Suprapubic skin (tissue), 4 donors: ENCODE measurements at regions not wholly inside any gene's neighbourhood (a gene's known extent, or its start where the extent isn't known, plus 50 kb on each side); places are given as distances from the start of the nearest gene placed in this dataset.
A peak's percentile ranks its signal among the peaks of the same experiment; 100 is the strongest.

ENCODE experiments used
- DNase-seq, 2 donors: peaks; one replicate each; pipeline ENCODE4 v3.0.0-alpha.2; 2019; ENCODE audit warnings: low spot score in 2 of 2
- H3K27ac ChIP-seq: fragments of 200-600 bp; sonication (generic); one replicate; pipeline ENCODE4 v1.5.1; 2019
- H3K27me3 ChIP-seq: fragments of 200-600 bp; sonication (generic); one replicate; pipeline ENCODE4 v1.5.1; 2019
- H3K36me3 ChIP-seq: fragments of 200-600 bp; sonication (generic); one replicate; pipeline ENCODE4 v1.5.1; 2019
- H3K4me1 ChIP-seq: fragments of 200-600 bp; sonication (generic); one replicate; pipeline ENCODE4 v1.5.1; 2019
- H3K4me3 ChIP-seq: fragments of 200-600 bp; sonication (generic); one replicate; pipeline ENCODE4 v1.5.1; 2019; ENCODE audit warnings: mild to moderate bottlenecking
- H3K9me3 ChIP-seq: fragments of 200-600 bp; sonication (generic); one replicate; pipeline ENCODE4 v1.5.1; 2019
- CTCF ChIP-seq, 2 donors: fragments of 200-600 bp in 1 of 2; fragments of 450-650 bp in 1 of 2; sonication (generic) in 1 of 2; IDR thresholded peaks; one replicate each; pipeline ENCODE4 v1.5.1; 2016 to 2019; ENCODE audit warnings: antibody characterized with exemption in 2 of 2, mild to moderate bottlenecking in 1 of 2, moderate library complexity in 1 of 2
- EP300 ChIP-seq: sonication (generic); formaldehyde crosslinking; IDR thresholded peaks from one replicate; pipeline ENCODE4 v1.6.1; 2017; ENCODE audit warnings: antibody characterized with exemption
- POLR2A ChIP-seq, 2 donors: fragments of 450-650 bp; IDR thresholded peaks; one replicate each; pipeline ENCODE4 v1.6.1; 2017; ENCODE audit warnings: antibody characterized with exemption in 2 of 2, mild to moderate bottlenecking in 2 of 2, moderate library complexity in 2 of 2
- POLR2AphosphoS5 ChIP-seq, 3 donors: sonication (generic); formaldehyde crosslinking; IDR thresholded peaks; one replicate each; pipeline ENCODE4 v1.6.1; 2017; ENCODE audit warnings: antibody characterized with exemption in 3 of 3
- WGBS: methylation state at CpG from one replicate; pipeline ENCODE4 v1.1.5; 2018; 5-methylcytosine and 5-hydroxymethylcytosine counted together

- DNase-seq = no peak
- H3K4me3 ChIP-seq = no peak overlapping the region
- no peaks in the 10 kb centered on the region for H3K4me1 ChIP-seq
- no peak overlapping the region for H3K27ac ChIP-seq
- H3K9me3 ChIP-seq = no peaks in the 10 kb centered on the region
- no peaks in the 10 kb centered on the region for H3K27me3 ChIP-seq
- TF ChIP-seq CTCF (IDR thresholded peaks at IDR 0.05) (no peak), POLR2A (IDR thresholded peaks at IDR 0.05) (no peak), EP300 (no peak), POLR2AphosphoS5 (IDR thresholded peaks at IDR 0.05) (no peak)
- no peaks in the 10 kb centered on the region for H3K36me3 ChIP-seq
- 93% methylated on average over 1 of the region's 1 CpG for WGBS
Measured at GRCh38 chr10:17538941-17539340, 78.2 kb downstream of the HACD1 start.

- no peaks in the 10 kb centered on the region for H3K9me3 ChIP-seq
- no peak for DNase-seq
- no peaks in the 10 kb centered on the region for H3K36me3 ChIP-seq
- H3K27me3 ChIP-seq = no peaks in the 10 kb centered on the region
- H3K27ac ChIP-seq = no peak overlapping the region
- no peak overlapping the region for H3K4me3 ChIP-seq
- TF ChIP-seq EP300 = no peak
- no peak for TF ChIP-seq CTCF (IDR thresholded peaks at IDR 0.05)
- TF ChIP-seq POLR2AphosphoS5 (IDR thresholded peaks at IDR 0.05) = no peak
- no peak for TF ChIP-seq POLR2A (IDR thresholded peaks at IDR 0.05)
- 79% methylated on average over 7 of the region's 7 CpGs for WGBS
- no peaks in the 10 kb centered on the region for H3K4me1 ChIP-seq
Measured at GRCh38 chr10:17537281-17537680, 79.9 kb downstream of the HACD1 start.

GRCh38 chr10:17536221-17536620 is 81.0 kb downstream of the HACD1 start:
- no peaks in the 10 kb centered on the region for H3K27me3 ChIP-seq
- H3K9me3 ChIP-seq = no peaks in the 10 kb centered on the region
- TF ChIP-seq CTCF (IDR thresholded peaks at IDR 0.05) (no peak), POLR2A (IDR thresholded peaks at IDR 0.05) (no peak), POLR2AphosphoS5 (IDR thresholded peaks at IDR 0.05) (no peak), EP300 (no peak)
- no peak for DNase-seq
- WGBS = 75% methylated on average over 3 of the region's 3 CpGs
- no peaks in the 10 kb centered on the region for H3K4me1 ChIP-seq
- H3K27ac ChIP-seq = no peak overlapping the region
- H3K4me3 ChIP-seq = no peak overlapping the region
- no peaks in the 10 kb centered on the region for H3K36me3 ChIP-seq

- Histone ChIP-seq H3K9me3 (no peaks in the 10 kb centered on the region), H3K4me3 (no peak overlapping the region), H3K4me1 (no peaks in the 10 kb centered on the region), H3K36me3 (no peaks in the 10 kb centered on the region), H3K27ac (peak overlapping the region; percentile 54), H3K27me3 (no peaks in the 10 kb centered on the region)
- no peak for TF ChIP-seq CTCF (IDR thresholded peaks at IDR 0.05)
- no peak for TF ChIP-seq POLR2A (IDR thresholded peaks at IDR 0.05)
- no peak for TF ChIP-seq EP300
- DNase-seq = no peak
- WGBS = 58% methylated on average over 4 of the region's 4 CpGs
Measured at GRCh38 chr10:17533731-17534130, 79.3 kb upstream of the ST8SIA6 start.

GRCh38 chr10:17528306-17528862 is 74.0 kb upstream of the ST8SIA6 start:
- Histone ChIP-seq H3K27ac (no peak overlapping the region), H3K9me3 (no peaks in the 10 kb centered on the region), H3K27me3 (no peaks in the 10 kb centered on the region), H3K36me3 (no peaks in the 10 kb centered on the region), H3K4me1 (no peaks in the 10 kb centered on the region), H3K4me3 (no peak overlapping the region)
- 86% methylated on average over 3 of the region's 3 CpGs for WGBS
- TF ChIP-seq POLR2A (IDR thresholded peaks at IDR 0.05) = no peak
- no peak for TF ChIP-seq CTCF (IDR thresholded peaks at IDR 0.05)
- TF ChIP-seq POLR2AphosphoS5 (IDR thresholded peaks at IDR 0.05) = no peak
- no peak for TF ChIP-seq EP300
- DNase-seq = no peak
